ENCODE measurements at regions not wholly inside any gene's neighbourhood (a gene's known extent, or its start where the extent isn't known, plus 50 kb on each side); places are given as distances from the start of the nearest gene placed in this dataset.

DNA sequence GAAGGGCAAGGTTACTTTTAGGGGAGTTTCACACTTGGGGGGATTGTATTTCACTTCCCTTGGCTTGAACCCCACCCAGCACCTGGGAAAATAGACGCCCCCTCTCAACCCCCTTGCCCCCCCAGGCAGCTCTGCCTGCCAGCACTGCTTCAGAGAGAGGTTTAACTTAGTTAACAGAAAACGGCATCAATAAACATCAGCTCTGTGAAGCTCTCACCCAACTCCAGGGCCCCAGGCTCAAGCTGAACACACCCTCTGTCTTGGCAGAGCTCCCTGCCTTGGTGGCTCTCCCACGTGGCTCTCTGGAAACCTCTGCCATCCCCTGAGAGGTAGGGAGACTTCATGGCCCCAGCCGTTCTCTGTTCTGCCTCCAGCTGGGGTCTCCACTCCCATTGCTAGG lies 244.1 kb downstream of the ACKR3 start:
- ATAC-seq (ENCODE audit: insufficient read depth, low FRiP score): no peak
- peaks cover 0 to 8% (median 4%) of the 10 kb centered on the region in 4 donors for H3K9me3 ChIP-seq (ENCODE audit: control insufficient read depth in 4 of 4, insufficient read depth in 3 of 4, low read length in 3 of 4)
- H3K4me1 ChIP-seq (ENCODE audit: control insufficient read depth in 5 of 5, insufficient read depth in 5 of 5, low read length in 5 of 5): peaks cover 0 to 18% (median 4%) of the 10 kb centered on the region in 5 donors
- no peaks in the 10 kb centered on the region for H3K36me3 ChIP-seq (ENCODE audit: control insufficient read depth in 4 of 4, insufficient read depth in 4 of 4, low read length in 4 of 4)
- TF ChIP-seq, protein P1, sequence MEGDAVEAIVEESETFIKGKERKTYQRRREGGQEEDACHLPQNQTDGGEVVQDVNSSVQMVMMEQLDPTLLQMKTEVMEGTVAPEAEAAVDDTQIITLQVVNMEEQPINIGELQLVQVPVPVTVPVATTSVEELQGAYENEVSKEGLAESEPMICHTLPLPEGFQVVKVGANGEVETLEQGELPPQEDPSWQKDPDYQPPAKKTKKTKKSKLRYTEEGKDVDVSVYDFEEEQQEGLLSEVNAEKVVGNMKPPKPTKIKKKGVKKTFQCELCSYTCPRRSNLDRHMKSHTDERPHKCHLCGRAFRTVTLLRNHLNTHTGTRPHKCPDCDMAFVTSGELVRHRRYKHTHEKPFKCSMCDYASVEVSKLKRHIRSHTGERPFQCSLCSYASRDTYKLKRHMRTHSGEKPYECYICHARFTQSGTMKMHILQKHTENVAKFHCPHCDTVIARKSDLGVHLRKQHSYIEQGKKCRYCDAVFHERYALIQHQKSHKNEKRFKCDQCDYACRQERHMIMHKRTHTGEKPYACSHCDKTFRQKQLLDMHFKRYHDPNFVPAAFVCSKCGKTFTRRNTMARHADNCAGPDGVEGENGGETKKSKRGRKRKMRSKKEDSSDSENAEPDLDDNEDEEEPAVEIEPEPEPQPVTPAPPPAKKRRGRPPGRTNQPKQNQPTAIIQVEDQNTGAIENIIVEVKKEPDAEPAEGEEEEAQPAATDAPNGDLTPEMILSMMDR (IDR thresholded peaks at IDR 0.05; ENCODE audit: control extremely low read depth, extremely low read depth): no peak
- no peak overlapping the region for H3K9ac ChIP-seq (ENCODE audit: insufficient read depth in 1 of 2, low read length in 2 of 2)
- H3K27me3 ChIP-seq (ENCODE audit: control insufficient read depth in 3 of 3, insufficient read depth in 3 of 3, low read length in 2 of 3): no peaks in the 10 kb centered on the region
- H3K27ac ChIP-seq (ENCODE audit: low read depth in 1 of 2, low read length in 1 of 2): no peak overlapping the region
- H3K4me3 ChIP-seq: no peak overlapping the region
- 54 to 77% methylated on average over 4 of the region's 4 CpGs for WGBS, 2 donors
- peak in 1 of 3 donors; percentile 37 for DNase-seq

DNA sequence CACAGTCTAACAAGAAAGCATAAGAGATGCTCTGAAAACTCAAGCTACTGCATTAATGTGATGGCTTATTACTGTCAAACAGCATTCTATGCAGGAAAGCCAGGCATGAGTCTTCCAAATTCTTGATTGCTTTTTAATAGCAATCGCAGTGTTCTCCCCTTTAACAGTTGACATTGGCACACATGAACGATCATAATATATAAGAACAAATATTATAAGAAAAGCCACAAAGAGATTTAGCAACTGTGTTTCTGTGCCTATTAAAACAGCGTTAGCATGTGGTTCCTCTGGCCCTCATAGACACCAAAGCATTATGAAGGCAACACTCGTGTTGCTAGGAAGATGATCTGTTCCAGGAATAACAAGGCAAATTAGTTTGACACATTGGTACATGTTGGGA lies 245.0 kb downstream of the ACKR3 start:
- 64 to 84% methylated on average over 4 of the region's 4 CpGs for WGBS, 2 donors
- TF ChIP-seq, protein P1 (IDR thresholded peaks at IDR 0.05; ENCODE audit: control extremely low read depth, extremely low read depth): no peak
- H3K36me3 ChIP-seq (ENCODE audit: control insufficient read depth in 4 of 4, insufficient read depth in 4 of 4, low read length in 4 of 4): no peaks in the 10 kb centered on the region
- H3K4me1 ChIP-seq (ENCODE audit: control insufficient read depth in 5 of 5, insufficient read depth in 5 of 5, low read length in 5 of 5): peaks cover 0 to 18% (median 6%) of the 10 kb centered on the region in 5 donors
- no peaks in the 10 kb centered on the region for H3K27me3 ChIP-seq (ENCODE audit: control insufficient read depth in 3 of 3, insufficient read depth in 3 of 3, low read length in 2 of 3)
- peaks cover 0 to 6% (median 1%) of the 10 kb centered on the region in 4 donors for H3K9me3 ChIP-seq (ENCODE audit: control insufficient read depth in 4 of 4, insufficient read depth in 3 of 4, low read length in 3 of 4)
- H3K27ac ChIP-seq (ENCODE audit: low read depth in 1 of 2, low read length in 1 of 2): no peak overlapping the region
- DNase-seq (peak in 2 of 3 donors; percentile 78 to 85), ATAC-seq (ENCODE audit: insufficient read depth, low FRiP score) (no peak)
- no peak overlapping the region for H3K9ac ChIP-seq (ENCODE audit: insufficient read depth in 1 of 2, low read length in 2 of 2)
- no peak overlapping the region for H3K4me3 ChIP-seq

DNA sequence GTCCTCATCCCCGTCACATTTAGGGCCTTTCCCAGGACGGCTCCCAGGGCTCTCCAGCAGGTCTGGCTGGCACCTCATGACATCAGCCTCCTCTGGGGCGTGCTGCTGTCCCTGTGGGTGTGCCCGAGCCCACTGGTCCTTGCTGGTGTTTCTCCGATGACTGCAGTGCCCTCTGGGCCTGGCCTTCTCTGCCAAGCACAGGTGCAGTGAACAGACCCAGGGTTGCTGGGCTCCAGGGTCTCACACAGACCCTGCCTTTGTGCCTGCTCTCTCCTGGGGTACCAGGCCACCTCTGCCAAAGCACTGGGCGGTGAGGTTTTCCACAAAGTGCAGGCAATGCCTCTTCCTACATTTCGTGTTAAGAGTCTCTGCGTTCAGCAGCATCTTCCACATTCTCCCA lies 246.1 kb downstream of the ACKR3 start:
- no peak for DNase-seq
- WGBS, 2 donors: 93% methylated on average over 8 of the region's 8 CpGs
- no peak overlapping the region for H3K4me3 ChIP-seq
- H3K9ac ChIP-seq (ENCODE audit: insufficient read depth in 1 of 2, low read length in 2 of 2): no peak overlapping the region
- ATAC-seq (ENCODE audit: insufficient read depth, low FRiP score): no peak
- H3K4me1 ChIP-seq (ENCODE audit: control insufficient read depth in 5 of 5, insufficient read depth in 5 of 5, low read length in 5 of 5): peaks cover 0 to 18% (median 6%) of the 10 kb centered on the region in 5 donors
- TF ChIP-seq, protein P1 (IDR thresholded peaks at IDR 0.05; ENCODE audit: control extremely low read depth, extremely low read depth): no peak
- H3K27me3 ChIP-seq (ENCODE audit: control insufficient read depth in 3 of 3, insufficient read depth in 3 of 3, low read length in 2 of 3): no peaks in the 10 kb centered on the region
- H3K36me3 ChIP-seq (ENCODE audit: control insufficient read depth in 4 of 4, insufficient read depth in 4 of 4, low read length in 4 of 4): no peaks in the 10 kb centered on the region
- H3K27ac ChIP-seq (ENCODE audit: low read depth in 1 of 2, low read length in 1 of 2): no peak overlapping the region
- peaks cover 0 to 2% (median 0%) of the 10 kb centered on the region in 4 donors for H3K9me3 ChIP-seq (ENCODE audit: control insufficient read depth in 4 of 4, insufficient read depth in 3 of 4, low read length in 3 of 4)
